ENCODE measurements at regions not wholly inside any gene's neighbourhood (a gene's known extent, or its start where the extent isn't known, plus 50 kb on each side); places are given as distances from the start of the nearest gene placed in this dataset.

DNA sequence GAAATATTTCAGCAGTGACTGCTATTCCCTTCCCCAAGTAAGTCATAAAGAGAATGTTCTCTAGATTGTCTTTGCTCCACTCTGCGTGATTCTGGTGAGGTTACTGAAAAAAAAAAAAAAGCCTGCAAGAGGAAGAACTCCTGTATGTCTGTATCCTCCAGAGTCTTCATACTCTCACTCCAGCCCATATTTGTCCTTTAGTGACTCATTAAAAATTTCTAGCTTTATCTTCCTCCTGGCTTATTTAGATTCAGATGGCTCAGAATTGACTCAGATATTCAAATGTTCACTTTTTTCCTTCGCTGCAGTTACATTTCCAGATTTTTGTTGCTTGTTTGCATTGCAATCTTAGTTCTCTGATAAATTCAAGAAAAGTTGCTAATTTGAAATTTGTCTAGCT is 76.3 kb upstream of the CNTN5 start (continued):
- TF ChIP-seq ZNF707 (CRISPR knock-in tag; conservative IDR thresholded peaks at IDR 0.05) = no peak
- no peak for TF ChIP-seq POLR3G (IDR thresholded peaks at IDR 0.05; ENCODE audit: extremely low read depth, insufficient read length, insufficient replicate concordance)
- no peak for TF ChIP-seq GATAD2B (IDR thresholded peaks at IDR 0.05; ENCODE audit: borderline replicate concordance)
- no peak for TF ChIP-seq NR2F6 (CRISPR knock-in tag; IDR thresholded peaks at IDR 0.05)
- TF ChIP-seq, protein P1, sequence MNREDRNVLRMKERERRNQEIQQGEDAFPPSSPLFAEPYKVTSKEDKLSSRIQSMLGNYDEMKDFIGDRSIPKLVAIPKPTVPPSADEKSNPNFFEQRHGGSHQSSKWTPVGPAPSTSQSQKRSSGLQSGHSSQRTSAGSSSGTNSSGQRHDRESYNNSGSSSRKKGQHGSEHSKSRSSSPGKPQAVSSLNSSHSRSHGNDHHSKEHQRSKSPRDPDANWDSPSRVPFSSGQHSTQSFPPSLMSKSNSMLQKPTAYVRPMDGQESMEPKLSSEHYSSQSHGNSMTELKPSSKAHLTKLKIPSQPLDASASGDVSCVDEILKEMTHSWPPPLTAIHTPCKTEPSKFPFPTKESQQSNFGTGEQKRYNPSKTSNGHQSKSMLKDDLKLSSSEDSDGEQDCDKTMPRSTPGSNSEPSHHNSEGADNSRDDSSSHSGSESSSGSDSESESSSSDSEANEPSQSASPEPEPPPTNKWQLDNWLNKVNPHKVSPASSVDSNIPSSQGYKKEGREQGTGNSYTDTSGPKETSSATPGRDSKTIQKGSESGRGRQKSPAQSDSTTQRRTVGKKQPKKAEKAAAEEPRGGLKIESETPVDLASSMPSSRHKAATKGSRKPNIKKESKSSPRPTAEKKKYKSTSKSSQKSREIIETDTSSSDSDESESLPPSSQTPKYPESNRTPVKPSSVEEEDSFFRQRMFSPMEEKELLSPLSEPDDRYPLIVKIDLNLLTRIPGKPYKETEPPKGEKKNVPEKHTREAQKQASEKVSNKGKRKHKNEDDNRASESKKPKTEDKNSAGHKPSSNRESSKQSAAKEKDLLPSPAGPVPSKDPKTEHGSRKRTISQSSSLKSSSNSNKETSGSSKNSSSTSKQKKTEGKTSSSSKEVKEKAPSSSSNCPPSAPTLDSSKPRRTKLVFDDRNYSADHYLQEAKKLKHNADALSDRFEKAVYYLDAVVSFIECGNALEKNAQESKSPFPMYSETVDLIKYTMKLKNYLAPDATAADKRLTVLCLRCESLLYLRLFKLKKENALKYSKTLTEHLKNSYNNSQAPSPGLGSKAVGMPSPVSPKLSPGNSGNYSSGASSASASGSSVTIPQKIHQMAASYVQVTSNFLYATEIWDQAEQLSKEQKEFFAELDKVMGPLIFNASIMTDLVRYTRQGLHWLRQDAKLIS (CRISPR knock-in tag; IDR thresholded peaks at IDR 0.05) = no peak

DNA sequence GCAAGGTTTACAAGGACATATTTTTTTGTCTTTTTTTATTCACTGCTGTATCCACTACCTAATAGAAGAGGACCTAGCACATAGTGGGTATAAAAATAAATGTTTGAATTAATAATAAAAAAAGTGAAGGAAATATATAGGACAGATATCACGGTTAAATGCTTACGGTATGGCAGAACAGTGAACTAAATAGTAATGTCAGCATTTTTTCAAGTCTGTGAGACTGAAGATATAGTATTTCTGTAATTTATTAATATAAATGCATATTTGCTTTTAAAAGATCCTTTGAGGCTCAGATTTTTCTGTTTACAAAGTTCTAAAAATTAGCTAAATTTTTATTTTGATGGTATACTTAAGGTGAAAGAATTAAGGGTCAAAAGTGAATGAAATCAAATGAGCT is 68.6 kb upstream of the CNTN5 start:
- 0 out of 2 replicates have a peak, but pooled peaks have one; percentile 21 for TF ChIP-seq MAFG (tag; conservative IDR thresholded peaks at IDR 0.05)
- TF ChIP-seq, protein P2, sequence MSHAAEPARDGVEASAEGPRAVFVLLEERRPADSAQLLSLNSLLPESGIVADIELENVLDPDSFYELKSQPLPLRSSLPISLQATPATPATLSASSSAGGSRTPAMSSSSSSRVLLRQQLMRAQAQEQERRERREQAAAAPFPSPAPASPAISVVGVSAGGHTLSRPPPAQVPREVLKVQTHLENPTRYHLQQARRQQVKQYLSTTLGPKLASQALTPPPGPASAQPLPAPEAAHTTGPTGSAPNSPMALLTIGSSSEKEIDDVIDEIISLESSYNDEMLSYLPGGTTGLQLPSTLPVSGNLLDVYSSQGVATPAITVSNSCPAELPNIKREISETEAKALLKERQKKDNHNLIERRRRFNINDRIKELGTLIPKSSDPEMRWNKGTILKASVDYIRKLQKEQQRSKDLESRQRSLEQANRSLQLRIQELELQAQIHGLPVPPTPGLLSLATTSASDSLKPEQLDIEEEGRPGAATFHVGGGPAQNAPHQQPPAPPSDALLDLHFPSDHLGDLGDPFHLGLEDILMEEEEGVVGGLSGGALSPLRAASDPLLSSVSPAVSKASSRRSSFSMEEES (CRISPR knock-in tag; IDR thresholded peaks at IDR 0.05) = no peak
- peak; percentile 58; the same call in 1 of the 2 replicates for TF ChIP-seq MAFK (IDR thresholded peaks at IDR 0.05; ENCODE audit: low read length)
- TF ChIP-seq C11orf30 (IDR thresholded peaks at IDR 0.05; ENCODE audit: low read depth) = peak; percentile 57; the same call in 1 of the 2 replicates
- TF ChIP-seq, protein P3, sequence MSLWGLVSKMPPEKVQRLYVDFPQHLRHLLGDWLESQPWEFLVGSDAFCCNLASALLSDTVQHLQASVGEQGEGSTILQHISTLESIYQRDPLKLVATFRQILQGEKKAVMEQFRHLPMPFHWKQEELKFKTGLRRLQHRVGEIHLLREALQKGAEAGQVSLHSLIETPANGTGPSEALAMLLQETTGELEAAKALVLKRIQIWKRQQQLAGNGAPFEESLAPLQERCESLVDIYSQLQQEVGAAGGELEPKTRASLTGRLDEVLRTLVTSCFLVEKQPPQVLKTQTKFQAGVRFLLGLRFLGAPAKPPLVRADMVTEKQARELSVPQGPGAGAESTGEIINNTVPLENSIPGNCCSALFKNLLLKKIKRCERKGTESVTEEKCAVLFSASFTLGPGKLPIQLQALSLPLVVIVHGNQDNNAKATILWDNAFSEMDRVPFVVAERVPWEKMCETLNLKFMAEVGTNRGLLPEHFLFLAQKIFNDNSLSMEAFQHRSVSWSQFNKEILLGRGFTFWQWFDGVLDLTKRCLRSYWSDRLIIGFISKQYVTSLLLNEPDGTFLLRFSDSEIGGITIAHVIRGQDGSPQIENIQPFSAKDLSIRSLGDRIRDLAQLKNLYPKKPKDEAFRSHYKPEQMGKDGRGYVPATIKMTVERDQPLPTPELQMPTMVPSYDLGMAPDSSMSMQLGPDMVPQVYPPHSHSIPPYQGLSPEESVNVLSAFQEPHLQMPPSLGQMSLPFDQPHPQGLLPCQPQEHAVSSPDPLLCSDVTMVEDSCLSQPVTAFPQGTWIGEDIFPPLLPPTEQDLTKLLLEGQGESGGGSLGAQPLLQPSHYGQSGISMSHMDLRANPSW (CRISPR knock-in tag; IDR thresholded peaks at IDR 0.05) = no peak
- TF ChIP-seq ZNF316 (IDR thresholded peaks at IDR 0.05) = peak; percentile 75
- TF ChIP-seq MAFF (IDR thresholded peaks at IDR 0.05; ENCODE audit: low read length) = peak; percentile 58
- Histone ChIP-seq H3K36me3 (ENCODE audit: control insufficient read depth, insufficient read depth, low read length) (no peaks in the 10 kb centered on the region), H3K9ac (ENCODE audit: insufficient read depth in 1 of 2, low read depth in 2 of 2, low read length in 2 of 2) (no peak overlapping the region), H3K4me2 (ENCODE audit: insufficient read depth, low read length) (no peak overlapping the region), H3K27me3 (ENCODE audit: control insufficient read depth in 2 of 2, insufficient read depth in 2 of 2, low read length in 2 of 2) (no peaks in the 10 kb centered on the region), H3K4me1 (replicated peaks in 1 of 2; ENCODE audit: control insufficient read depth in 2 of 2, insufficient read depth in 2 of 2, low read length in 2 of 2) (no peaks in the 10 kb centered on the region), H3K27ac (ENCODE audit: extremely low read depth, low read depth, low read length) (no peak overlapping the region), H3K79me2 (ENCODE audit: control insufficient read depth, insufficient read depth, low read length) (no peaks in the 10 kb centered on the region), H3K9me1 (ENCODE audit: control insufficient read depth, insufficient read depth, low read length) (no peaks in the 10 kb centered on the region), H3K9me3 (replicated peaks; ENCODE audit: control insufficient read depth, insufficient read depth, low read depth, low read length) (no peaks in the 10 kb centered on the region), H2AFZ (ENCODE audit: low read depth, low read length) (no peak overlapping the region), H4K20me1 (replicated peaks; ENCODE audit: control insufficient read depth, insufficient read depth, low read length) (no peaks in the 10 kb centered on the region), H3K4me3 (no peak overlapping the region)
- BruUV-seq (replicated peaks) = no TSS peak
- ChIA-PET POLR2A (interaction anchor here (0.6 to 0.7 kb wide), 3 partner anchors 11 to 629 kb away, joined by 3 to 5 read pairs (median 3); no protein-coding TSS in a partner anchor), CTCF (ENCODE audit: low intra/inter-chr PET ratio) (no interaction called here)
- DNase-seq (ENCODE audit: extremely low read depth in 1 of 4, low spot score in 3 of 4) (no peak), FAIRE-seq (no peak), ATAC-seq (no peak)
- in situ Hi-C loops (cut with MboI) (no loop called here), intact Hi-C loops (cut with micrococcal nuclease) (no loop called here)
- 0% methylated on average over 2 of the region's 2 CpGs for WGBS (ENCODE audit: insufficient coverage, low coverage, missing lambda C conversion rate)

Data from K562 (cell line).